Thyroid gland (tissue), 4 donors: ENCODE measurements at regions not wholly inside any gene's neighbourhood (a gene's known extent, or its start where the extent isn't known, plus 50 kb on each side); places are given as distances from the start of the nearest gene placed in this dataset.
"Not testable (repeated sequence)": the region's sequence is repeated elsewhere in the genome, so short reads cannot be mapped to it uniquely, and the experiment has no call there.

Source experiments
- POLR2A ChIP-seq, 2 donors: fragments of 450-650 bp; IDR thresholded peaks; one replicate each; pipeline ENCODE4 v1.6.1; 2017; ENCODE audit warnings: antibody characterized with exemption in 2 of 2, mild to moderate bottlenecking in 2 of 2, moderate library complexity in 1 of 2
- TF ChIP-seq, protein P1 (sequence below), 6 experiments: fragments of 200-600 bp in 3 of 6; fragments of 450-650 bp in 3 of 6; sonication (generic) in 3 of 6; IDR thresholded peaks; one replicate each; pipeline ENCODE4 v1.5.1; 2016 to 2019; ENCODE audit warnings: antibody characterized with exemption in 6 of 6, mild to moderate bottlenecking in 2 of 6, inconsistent platforms in 1 of 6, moderate library complexity in 1 of 6

DNA sequence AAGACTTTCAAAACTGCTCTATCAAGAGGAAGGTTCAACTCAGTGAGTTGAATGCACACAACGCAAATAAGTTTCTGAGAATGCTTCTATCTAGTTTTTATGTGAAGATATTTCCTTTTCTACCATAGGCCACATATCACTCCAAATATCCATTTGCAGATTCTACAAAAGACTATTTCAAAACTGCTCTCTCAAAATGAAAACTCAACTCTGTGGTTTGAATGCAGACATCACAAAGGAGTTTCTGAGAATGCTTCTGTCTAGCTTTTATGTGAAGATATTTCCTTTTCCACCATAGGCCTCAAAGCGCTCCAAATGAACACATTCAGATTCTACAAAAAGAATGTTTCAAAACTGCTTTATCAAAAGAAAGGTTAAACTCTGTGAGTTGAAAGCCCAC is 1093.1 kb upstream of the DEFB115 start:
- TF ChIP-seq, protein P1, sequence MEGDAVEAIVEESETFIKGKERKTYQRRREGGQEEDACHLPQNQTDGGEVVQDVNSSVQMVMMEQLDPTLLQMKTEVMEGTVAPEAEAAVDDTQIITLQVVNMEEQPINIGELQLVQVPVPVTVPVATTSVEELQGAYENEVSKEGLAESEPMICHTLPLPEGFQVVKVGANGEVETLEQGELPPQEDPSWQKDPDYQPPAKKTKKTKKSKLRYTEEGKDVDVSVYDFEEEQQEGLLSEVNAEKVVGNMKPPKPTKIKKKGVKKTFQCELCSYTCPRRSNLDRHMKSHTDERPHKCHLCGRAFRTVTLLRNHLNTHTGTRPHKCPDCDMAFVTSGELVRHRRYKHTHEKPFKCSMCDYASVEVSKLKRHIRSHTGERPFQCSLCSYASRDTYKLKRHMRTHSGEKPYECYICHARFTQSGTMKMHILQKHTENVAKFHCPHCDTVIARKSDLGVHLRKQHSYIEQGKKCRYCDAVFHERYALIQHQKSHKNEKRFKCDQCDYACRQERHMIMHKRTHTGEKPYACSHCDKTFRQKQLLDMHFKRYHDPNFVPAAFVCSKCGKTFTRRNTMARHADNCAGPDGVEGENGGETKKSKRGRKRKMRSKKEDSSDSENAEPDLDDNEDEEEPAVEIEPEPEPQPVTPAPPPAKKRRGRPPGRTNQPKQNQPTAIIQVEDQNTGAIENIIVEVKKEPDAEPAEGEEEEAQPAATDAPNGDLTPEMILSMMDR (IDR thresholded peaks at IDR 0.05) = not testable (repeated sequence)
- TF ChIP-seq POLR2A (IDR thresholded peaks at IDR 0.05) = not testable (repeated sequence)
